ENCODE measurements at regions not wholly inside any gene's neighbourhood (a gene's known extent, or its start where the extent isn't known, plus 50 kb on each side); places are given as distances from the start of the nearest gene placed in this dataset.
A peak's percentile ranks its signal among the peaks of the same experiment; 100 is the strongest.

- Histone ChIP-seq H3K4ac (replicated peaks; ENCODE audit: insufficient read length, low read depth, low read length) (no peak overlapping the region), H3K79me1 (ENCODE audit: low read depth, low read length) (no peaks in the 10 kb centered on the region), H2AFZ (ENCODE audit: low read length) (no peak overlapping the region), H4K20me1 (replicated peaks in 1 of 2; ENCODE audit: control insufficient read depth in 1 of 2, insufficient read depth in 2 of 2, low read length in 2 of 2) (no peaks in the 10 kb centered on the region), H3K9ac (replicated peaks in 1 of 4; ENCODE audit: extremely low read depth in 1 of 4, low read depth in 3 of 4, low read length in 3 of 4) (no peak overlapping the region), H3K23me2 (ENCODE audit: low read depth, low read length) (no peaks in the 10 kb centered on the region), H3K4me2 (ENCODE audit: insufficient read depth in 1 of 2, low read depth in 2 of 2, low read length in 2 of 2) (no peak overlapping the region; a peak in 1 of 4 replicates), H3K4me1 (replicated peaks in 1 of 4; ENCODE audit: control insufficient read depth in 3 of 4, insufficient read depth in 4 of 4, low read length in 3 of 4) (no peaks in the 10 kb centered on the region), H3K56ac (replicated peaks; ENCODE audit: insufficient read length, low read depth, low read length) (no peak overlapping the region), H4K8ac (ENCODE audit: extremely low read depth, insufficient read depth, low read length) (no peak overlapping the region), H2BK15ac (ENCODE audit: low read length) (no peak overlapping the region), H2BK120ac (replicated peaks; ENCODE audit: low read depth, low read length) (no peak overlapping the region), H2BK5ac (ENCODE audit: low read depth, low read length) (no peak overlapping the region), H3K18ac (ENCODE audit: extremely low read depth, low read length) (no peak overlapping the region), H2BK12ac (ENCODE audit: low read depth, low read length) (no peak overlapping the region), H3K79me2 (ENCODE audit: control insufficient read depth in 1 of 2, insufficient read depth in 2 of 2, low read length in 2 of 2) (no peaks in the 10 kb centered on the region), H2BK20ac (ENCODE audit: low read length) (no peak overlapping the region), H4K5ac (ENCODE audit: insufficient read length, low read depth, low read length) (no peak overlapping the region), H4K91ac (replicated peaks; ENCODE audit: insufficient read length, low read length) (no peak overlapping the region), H2AK5ac (ENCODE audit: low read depth, low read length) (no peak overlapping the region), H3K36me3 (ENCODE audit: control insufficient read depth in 2 of 4, insufficient read depth in 4 of 4, low read length in 3 of 4) (no peaks in the 10 kb centered on the region), H3K27me3 (replicated peaks in 1 of 4; ENCODE audit: control insufficient read depth in 3 of 4, extremely low read depth in 1 of 4, insufficient read depth in 3 of 4, low read length in 3 of 4) (no peaks in the 10 kb centered on the region), H3K4me3 (ENCODE audit: extremely low read depth in 1 of 4, insufficient read depth in 2 of 4, low read depth in 3 of 4, low read length in 4 of 4) (no peak overlapping the region), H3K14ac (ENCODE audit: insufficient read length) (no peak overlapping the region), H3K9me3 (ENCODE audit: insufficient read depth in 2 of 2, low read depth in 1 of 2, low read length in 1 of 2) (no peaks in the 10 kb centered on the region), H3K23ac (ENCODE audit: insufficient read length) (no peak overlapping the region), H3K27ac (ENCODE audit: low read depth, low read length) (no peak overlapping the region)
- WGBS, 2 experiments (ENCODE audit: extremely low coverage in 1 of 2, insufficient coverage in 1 of 2, insufficient read length in 1 of 2, insufficient replicate concordance in 2 of 2, low coverage in 1 of 2, low lambda C conversion rate in 2 of 2, missing lambda C conversion rate in 1 of 2) = 62% methylated on average over 6 of the region's 6 CpGs; no CpG with 5 or more reads in 1 of the 2 experiments
- ChIA-PET CTCF (ENCODE audit: partially characterized antibody) (interaction anchor here (1.6 kb wide), 1 partner anchor 342 kb away, joined by 3 read pairs; no protein-coding TSS in a partner anchor), POLR2A (ENCODE audit: partially characterized antibody) (no interaction called here)
- peak; percentile 42 for FAIRE-seq
- DNase-seq (ENCODE audit: low read depth in 1 of 2, low spot score in 2 of 2) = no peak
- TF ChIP-seq JUND (IDR thresholded peaks at IDR 0.05; ENCODE audit: low read length) (no peak), EP300 (IDR thresholded peaks at IDR 0.05; ENCODE audit: borderline replicate concordance in 1 of 2, low read depth in 2 of 2, low read length in 2 of 2) (no peak), MAFK (IDR thresholded peaks at IDR 0.05; ENCODE audit: low read depth, low read length) (no peak), BRCA1 (IDR thresholded peaks at IDR 0.05; ENCODE audit: low read depth, low read length) (no peak), CREB1 (IDR thresholded peaks at IDR 0.05) (no peak), SAP30 (IDR thresholded peaks at IDR 0.05; ENCODE audit: insufficient read depth, insufficient replicate concordance, low read length) (no peak), GTF2F1 (IDR thresholded peaks at IDR 0.05; ENCODE audit: borderline replicate concordance, low read depth, low read length) (no peak), HDAC2 (IDR thresholded peaks at IDR 0.05; ENCODE audit: borderline replicate concordance in 1 of 2, low read depth in 2 of 2, low read length in 2 of 2) (no peak), ATF2 (IDR thresholded peaks at IDR 0.05; ENCODE audit: low read length) (no peak), CTCF (IDR thresholded peaks at IDR 0.05; ENCODE audit: control extremely low read depth in 1 of 3, insufficient read depth in 1 of 3, low read depth in 1 of 3, low read length in 3 of 3) (no peak)
These were observed 64.6 kb upstream of the C1orf21 start for GRCh38 chr1:184322253-184322652.
